ENCODE measurements at regions not wholly inside any gene's neighbourhood (a gene's known extent, or its start where the extent isn't known, plus 50 kb on each side); places are given as distances from the start of the nearest gene placed in this dataset.
"Not testable (repeated sequence)": the region's sequence is repeated elsewhere in the genome, so short reads cannot be mapped to it uniquely, and the experiment has no call there.

DNA sequence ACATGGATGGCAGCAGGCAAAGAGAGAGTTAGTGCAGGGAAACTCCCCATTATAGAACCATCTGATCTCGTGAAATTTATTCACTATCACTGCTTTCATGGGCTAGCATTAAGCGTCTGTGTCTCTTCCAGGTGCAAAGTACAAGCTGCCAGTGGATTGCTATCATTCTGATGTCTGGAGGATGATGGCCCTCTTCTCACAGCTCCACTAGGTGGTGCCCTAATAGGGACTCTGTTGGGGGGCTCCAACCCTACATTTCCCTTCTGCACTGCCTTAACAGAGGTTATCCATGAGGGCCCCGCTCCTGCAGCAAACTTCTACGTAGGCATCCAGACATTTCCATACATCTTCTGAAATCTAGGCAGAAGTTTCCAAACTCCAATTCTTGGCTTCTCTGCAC lies 347.8 kb upstream of the HS3ST5 start:
- Histone ChIP-seq H3K4me1 (ENCODE audit: control insufficient read depth, insufficient read depth, low read length) (no peaks in the 10 kb centered on the region), H3K27ac (ENCODE audit: low read length) (no peak overlapping the region)
- no CpG with 5 or more reads among the region's 4 CpGs for WGBS (ENCODE audit: insufficient coverage, low lambda C conversion rate)

DNA sequence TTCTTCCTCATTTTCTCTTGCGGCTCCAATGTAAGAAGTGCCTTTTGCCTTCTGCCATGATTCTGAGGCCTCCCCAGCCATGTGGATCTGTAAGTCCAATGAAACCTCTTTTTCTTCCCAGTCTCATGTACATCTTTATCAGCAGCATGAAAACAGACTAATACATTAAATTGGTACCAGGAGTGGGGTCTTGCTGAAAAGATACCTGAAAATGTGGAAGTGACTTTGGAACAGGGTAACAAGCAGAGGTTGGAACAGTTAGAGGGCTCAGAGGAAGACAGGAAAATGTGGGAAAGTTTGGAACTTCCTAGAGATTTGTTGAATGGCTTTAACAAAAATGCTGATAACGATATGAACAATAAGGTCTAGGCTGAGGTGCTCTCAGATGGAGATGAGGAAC lies 316.7 kb upstream of the HS3ST5 start:
- Histone ChIP-seq H3K9me3 (ENCODE audit: control insufficient read depth, low read depth, low read length) (no peaks in the 10 kb centered on the region), H3K27me3 (ENCODE audit: control insufficient read depth, insufficient read depth, low read length) (no peaks in the 10 kb centered on the region), H3K27ac (ENCODE audit: low read length) (no peak overlapping the region), H3K4me1 (ENCODE audit: control insufficient read depth, insufficient read depth, low read length) (no peaks in the 10 kb centered on the region), H3K4me3 (ENCODE audit: low read length) (no peak overlapping the region), H3K36me3 (ENCODE audit: control insufficient read depth, insufficient read depth, low read length) (no peaks in the 10 kb centered on the region)
- DNase-seq: no peak
- 86% methylated on average over 1 of the region's 2 CpGs for WGBS (ENCODE audit: insufficient coverage, low lambda C conversion rate)

More for the DNA sequence above, 347.8 kb upstream of the HS3ST5 start:
- no peaks in the 10 kb centered on the region for H3K9me3 ChIP-seq (ENCODE audit: control insufficient read depth, low read depth, low read length)
- no peak overlapping the region for H3K4me3 ChIP-seq (ENCODE audit: low read length)
- DNase-seq: no peak
- H3K36me3 ChIP-seq (ENCODE audit: control insufficient read depth, insufficient read depth, low read length): no peaks in the 10 kb centered on the region
- H3K27me3 ChIP-seq (ENCODE audit: control insufficient read depth, insufficient read depth, low read length): no peaks in the 10 kb centered on the region

DNA sequence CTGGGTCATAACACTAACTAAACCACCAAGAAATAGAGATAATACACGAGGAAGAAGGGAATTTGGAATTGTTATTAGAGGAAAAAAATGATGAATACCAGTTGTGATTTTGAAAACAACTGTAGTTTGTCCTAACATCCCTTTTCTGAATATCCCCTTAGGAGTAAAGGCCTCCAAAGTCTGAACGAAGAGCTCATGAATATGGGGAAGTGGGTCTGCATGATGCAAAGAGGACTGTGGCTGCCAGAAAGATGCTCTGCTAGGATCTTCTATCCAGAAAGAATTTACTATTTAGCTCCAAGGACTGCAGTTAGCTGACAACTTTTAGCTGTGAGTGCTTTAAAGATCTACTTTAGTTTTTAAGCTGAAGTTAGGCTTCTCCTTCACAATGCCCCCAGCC lies 308.8 kb upstream of the HS3ST5 start:
- 80% methylated on average over 1 of the region's 2 CpGs for WGBS (ENCODE audit: insufficient coverage, low lambda C conversion rate)
- H3K4me1 ChIP-seq (ENCODE audit: control insufficient read depth, insufficient read depth, low read length): peaks cover 5% of the 10 kb centered on the region
- H3K36me3 ChIP-seq (ENCODE audit: control insufficient read depth, insufficient read depth, low read length): no peaks in the 10 kb centered on the region
- H3K27ac ChIP-seq (ENCODE audit: low read length): no peak overlapping the region
- no peak for DNase-seq
- H3K9me3 ChIP-seq (ENCODE audit: control insufficient read depth, low read depth, low read length): no peaks in the 10 kb centered on the region
- no peak overlapping the region for H3K4me3 ChIP-seq (ENCODE audit: low read length)
- H3K27me3 ChIP-seq (ENCODE audit: control insufficient read depth, insufficient read depth, low read length): no peaks in the 10 kb centered on the region

DNA sequence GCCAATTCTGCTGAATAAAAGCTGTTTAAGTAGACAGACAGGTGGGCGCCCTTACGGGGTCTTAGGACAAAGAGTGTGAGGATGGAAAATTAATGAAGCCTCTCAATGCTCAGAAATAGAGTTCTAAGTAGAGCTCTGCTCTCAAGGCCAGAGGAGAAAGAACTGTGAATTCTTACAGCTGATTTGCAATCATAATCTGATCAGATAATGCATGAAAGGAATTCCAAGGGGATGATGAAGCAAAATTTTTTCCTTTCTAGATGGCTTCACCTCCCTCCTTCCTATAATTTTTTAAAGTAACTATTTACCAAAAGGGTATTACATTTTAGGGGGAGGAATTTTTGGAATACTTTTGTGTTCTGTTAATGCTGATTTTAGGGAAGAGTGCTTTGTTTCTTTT lies 308.1 kb upstream of the HS3ST5 start:
- Histone ChIP-seq H3K27ac (ENCODE audit: low read length) (no peak overlapping the region), H3K36me3 (ENCODE audit: control insufficient read depth, insufficient read depth, low read length) (no peaks in the 10 kb centered on the region), H3K9me3 (ENCODE audit: control insufficient read depth, low read depth, low read length) (no peaks in the 10 kb centered on the region), H3K4me3 (ENCODE audit: low read length) (no peak overlapping the region), H3K4me1 (ENCODE audit: control insufficient read depth, insufficient read depth, low read length) (peaks cover 5% of the 10 kb centered on the region), H3K27me3 (ENCODE audit: control insufficient read depth, insufficient read depth, low read length) (no peaks in the 10 kb centered on the region)
- DNase-seq: no peak
- no CpG with 5 or more reads among the region's 2 CpGs for WGBS (ENCODE audit: insufficient coverage, low lambda C conversion rate)

DNA sequence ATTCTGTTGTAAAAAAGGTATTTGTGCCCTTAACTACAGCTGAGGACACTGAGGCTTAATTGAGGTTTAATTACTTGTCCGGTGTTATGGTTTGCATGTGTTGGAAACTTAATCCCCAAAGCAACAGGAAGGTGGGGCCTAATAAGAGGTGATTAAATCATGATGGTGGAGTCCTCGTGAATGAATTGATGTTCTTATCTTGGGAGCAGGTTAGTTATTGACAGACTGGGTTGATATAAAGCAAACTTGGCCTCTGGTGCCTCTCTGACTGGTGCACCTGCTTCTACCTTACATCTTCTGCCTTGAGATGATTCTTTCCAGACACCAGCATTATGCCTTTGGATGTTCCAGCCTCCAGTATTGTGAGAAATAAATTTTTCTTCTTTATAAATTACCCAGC lies 306.5 kb upstream of the HS3ST5 start:
- Histone ChIP-seq H3K36me3 (ENCODE audit: control insufficient read depth, insufficient read depth, low read length) (no peaks in the 10 kb centered on the region), H3K4me3 (ENCODE audit: low read length) (no peak overlapping the region), H3K4me1 (ENCODE audit: control insufficient read depth, insufficient read depth, low read length) (peaks cover 5% of the 10 kb centered on the region), H3K27me3 (ENCODE audit: control insufficient read depth, insufficient read depth, low read length) (no peaks in the 10 kb centered on the region), H3K9me3 (ENCODE audit: control insufficient read depth, low read depth, low read length) (no peaks in the 10 kb centered on the region), H3K27ac (ENCODE audit: low read length) (no peak overlapping the region)
- DNase-seq: peak in 1 of 2 donors; percentile 2
- no CpG with 5 or more reads among the region's 2 CpGs for WGBS (ENCODE audit: insufficient coverage, low lambda C conversion rate)

DNA sequence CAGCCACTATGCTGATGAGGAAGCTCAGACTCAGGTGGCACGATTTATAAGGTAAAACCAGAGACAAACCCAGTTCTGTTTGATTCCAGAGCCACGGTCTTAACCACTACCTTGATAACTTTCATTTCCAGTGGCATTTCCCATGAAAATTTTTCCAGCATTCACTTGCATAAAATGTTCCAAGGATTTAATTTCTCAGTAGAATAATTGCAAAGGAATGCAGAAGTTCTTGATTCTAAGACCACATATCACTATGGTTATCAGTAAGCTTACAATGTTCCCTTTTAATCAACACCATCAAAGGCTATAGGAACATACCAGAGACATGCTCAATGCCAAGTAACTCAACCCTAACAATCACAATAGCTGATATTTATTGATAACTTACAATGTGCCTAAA lies 306.0 kb upstream of the HS3ST5 start:
- Histone ChIP-seq H3K27me3 (ENCODE audit: control insufficient read depth, insufficient read depth, low read length) (no peaks in the 10 kb centered on the region), H3K36me3 (ENCODE audit: control insufficient read depth, insufficient read depth, low read length) (no peaks in the 10 kb centered on the region), H3K27ac (ENCODE audit: low read length) (no peak overlapping the region), H3K4me1 (ENCODE audit: control insufficient read depth, insufficient read depth, low read length) (peaks cover 5% of the 10 kb centered on the region), H3K9me3 (ENCODE audit: control insufficient read depth, low read depth, low read length) (no peaks in the 10 kb centered on the region), H3K4me3 (ENCODE audit: low read length) (no peak overlapping the region)
- no peak for DNase-seq
- 100% methylated on average over 1 of the region's 2 CpGs for WGBS (ENCODE audit: insufficient coverage, low lambda C conversion rate)

DNA sequence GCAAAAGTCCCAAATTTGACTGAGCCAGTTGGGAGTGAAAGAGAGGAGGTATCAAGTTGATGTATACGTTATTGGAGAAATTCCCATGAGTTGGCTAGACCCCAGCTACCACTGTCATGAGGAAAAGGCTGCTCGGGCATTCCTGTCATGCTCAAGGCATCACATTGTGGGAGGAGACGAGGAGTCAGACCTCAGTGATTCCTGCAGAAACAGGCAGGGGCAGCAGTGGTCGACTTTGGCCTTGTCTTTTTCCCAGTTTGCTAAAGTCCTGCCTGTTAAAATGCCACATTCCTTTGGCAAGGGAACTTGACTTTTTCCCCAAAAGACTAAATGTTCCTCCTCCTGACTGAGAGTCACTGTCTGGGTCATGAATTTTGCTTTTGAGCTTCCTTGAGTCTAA lies 295.5 kb upstream of the HS3ST5 start:
- WGBS (ENCODE audit: insufficient coverage, low lambda C conversion rate): no CpG with 5 or more reads among the region's 4 CpGs

DNA sequence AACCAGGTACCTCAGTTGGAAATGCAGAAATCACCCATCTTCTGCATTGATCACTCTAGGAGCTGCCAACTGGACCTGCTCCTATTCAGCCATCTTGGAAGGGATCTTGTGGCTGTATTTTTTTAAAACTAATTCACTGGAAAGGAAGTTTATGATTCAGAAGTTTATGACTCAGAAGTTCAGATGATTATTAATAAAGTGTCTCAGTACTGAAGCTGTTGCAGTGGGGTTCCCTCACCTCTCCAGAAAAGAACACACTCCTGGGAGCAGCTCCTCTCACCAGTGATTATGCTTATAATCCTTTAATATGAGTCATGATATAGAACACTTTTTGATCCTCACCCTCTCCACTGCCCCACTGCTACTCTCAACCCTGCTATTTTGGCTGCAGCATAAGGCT lies 291.2 kb upstream of the HS3ST5 start:
- Histone ChIP-seq H3K36me3 (ENCODE audit: control insufficient read depth, insufficient read depth, low read length) (no peaks in the 10 kb centered on the region), H3K27ac (ENCODE audit: low read length) (no peak overlapping the region), H3K4me1 (ENCODE audit: control insufficient read depth, insufficient read depth, low read length) (no peaks in the 10 kb centered on the region), H3K27me3 (ENCODE audit: control insufficient read depth, insufficient read depth, low read length) (no peaks in the 10 kb centered on the region), H3K9me3 (ENCODE audit: control insufficient read depth, low read depth, low read length) (no peaks in the 10 kb centered on the region), H3K4me3 (ENCODE audit: low read length) (no peak overlapping the region)
- no peak for DNase-seq

More for the DNA sequence above, 295.5 kb upstream of the HS3ST5 start:
- Histone ChIP-seq H3K27me3 (ENCODE audit: control insufficient read depth, insufficient read depth, low read length) (no peaks in the 10 kb centered on the region), H3K9me3 (ENCODE audit: control insufficient read depth, low read depth, low read length) (no peaks in the 10 kb centered on the region), H3K4me1 (ENCODE audit: control insufficient read depth, insufficient read depth, low read length) (no peaks in the 10 kb centered on the region), H3K36me3 (ENCODE audit: control insufficient read depth, insufficient read depth, low read length) (no peaks in the 10 kb centered on the region), H3K27ac (ENCODE audit: low read length) (no peak overlapping the region), H3K4me3 (ENCODE audit: low read length) (no peak overlapping the region)
- DNase-seq: no peak

DNA sequence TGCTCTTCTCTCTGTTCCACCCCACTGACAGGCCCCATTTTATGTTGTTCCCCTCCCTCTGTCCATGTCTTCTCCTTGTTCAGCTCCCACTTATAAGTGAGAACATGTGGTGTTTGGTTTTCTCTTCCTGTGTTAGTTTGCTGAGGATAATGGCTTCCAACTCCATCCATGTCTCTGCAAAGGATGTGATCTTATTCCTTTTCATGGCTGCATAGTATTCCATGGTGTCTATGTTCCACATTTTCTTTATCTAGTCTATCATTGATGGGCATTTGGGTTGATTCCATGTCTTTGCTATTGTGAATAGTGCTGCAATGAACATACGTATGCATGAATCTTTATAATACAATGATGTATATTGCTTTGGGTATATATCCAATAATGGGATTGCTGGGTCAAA lies 283.4 kb upstream of the HS3ST5 start:
- not testable (repeated sequence) for H3K4me1 ChIP-seq (ENCODE audit: control insufficient read depth, insufficient read depth, low read length); H3K9me3 ChIP-seq (ENCODE audit: control insufficient read depth, low read depth, low read length); H3K36me3 ChIP-seq (ENCODE audit: control insufficient read depth, insufficient read depth, low read length); H3K27ac ChIP-seq (ENCODE audit: low read length); H3K27me3 ChIP-seq (ENCODE audit: control insufficient read depth, insufficient read depth, low read length); H3K4me3 ChIP-seq (ENCODE audit: low read length); DNase-seq
- no CpG with 5 or more reads among the region's 1 CpG for WGBS (ENCODE audit: insufficient coverage, low lambda C conversion rate)

DNA sequence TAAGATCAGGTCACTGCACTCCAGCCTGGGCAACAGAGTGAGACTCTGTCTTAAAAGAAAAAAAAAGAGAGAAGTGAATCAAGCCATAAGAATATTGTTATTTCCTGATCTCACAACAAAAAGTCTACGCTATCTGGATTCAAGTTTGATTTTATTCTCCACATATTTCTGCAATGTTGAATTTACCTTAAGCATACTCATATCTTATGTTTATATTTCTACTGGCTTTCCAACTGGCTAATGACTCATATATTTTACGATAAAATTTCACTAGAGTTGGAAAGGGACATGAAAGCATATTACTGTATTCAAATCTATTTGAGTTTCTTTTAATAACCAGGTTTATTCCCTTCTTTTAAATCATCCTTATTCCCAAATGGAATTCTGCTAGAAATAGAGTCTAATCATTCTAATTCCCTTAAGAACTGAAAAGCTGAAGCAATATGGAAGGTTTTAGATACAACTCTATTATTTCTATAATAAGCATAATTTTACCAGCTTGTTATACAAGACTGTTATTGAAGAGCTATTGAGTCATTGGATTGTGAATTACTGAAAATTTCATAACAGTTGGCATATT lies 276.9 kb upstream of the HS3ST5 start:
- 100% methylated on average over 2 of the region's 2 CpGs for WGBS (ENCODE audit: insufficient coverage, low lambda C conversion rate)
- DNase-seq: no peak
- Histone ChIP-seq H3K27me3 (ENCODE audit: control insufficient read depth, insufficient read depth, low read length) (no peaks in the 10 kb centered on the region), H3K4me3 (ENCODE audit: low read length) (no peak overlapping the region), H3K9me3 (ENCODE audit: control insufficient read depth, low read depth, low read length) (no peaks in the 10 kb centered on the region), H3K27ac (ENCODE audit: low read length) (no peak overlapping the region), H3K36me3 (ENCODE audit: control insufficient read depth, insufficient read depth, low read length) (no peaks in the 10 kb centered on the region), H3K4me1 (ENCODE audit: control insufficient read depth, insufficient read depth, low read length) (no peaks in the 10 kb centered on the region)

DNA sequence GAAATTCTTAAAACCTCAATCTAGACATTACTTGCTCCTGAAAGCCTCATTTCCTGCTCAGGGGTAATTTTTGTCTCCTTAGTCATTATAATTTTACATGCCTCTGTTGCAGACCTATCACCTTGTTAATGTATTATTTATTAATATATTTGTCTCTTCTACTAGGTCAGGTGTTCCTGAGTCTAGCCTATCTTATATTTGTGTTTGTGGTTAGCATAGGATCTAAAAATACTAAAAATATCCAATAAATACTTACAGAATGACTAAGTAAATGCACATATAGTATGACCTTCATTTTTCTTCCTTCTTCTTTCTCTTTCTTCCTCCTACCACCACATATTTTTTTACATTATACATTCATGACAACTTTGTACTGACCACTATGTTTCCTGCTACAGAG lies 268.9 kb upstream of the HS3ST5 start:
- H3K27me3 ChIP-seq (ENCODE audit: control insufficient read depth, insufficient read depth, low read length): no peaks in the 10 kb centered on the region
- no peaks in the 10 kb centered on the region for H3K9me3 ChIP-seq (ENCODE audit: control insufficient read depth, low read depth, low read length)
- no peaks in the 10 kb centered on the region for H3K36me3 ChIP-seq (ENCODE audit: control insufficient read depth, insufficient read depth, low read length)
- no peaks in the 10 kb centered on the region for H3K4me1 ChIP-seq (ENCODE audit: control insufficient read depth, insufficient read depth, low read length)
- no peak overlapping the region for H3K4me3 ChIP-seq (ENCODE audit: low read length)
- no peak overlapping the region for H3K27ac ChIP-seq (ENCODE audit: low read length)
- DNase-seq: no peak
